ENCODE measurements at regions not wholly inside any gene's neighbourhood (a gene's known extent, or its start where the extent isn't known, plus 50 kb on each side); places are given as distances from the start of the nearest gene placed in this dataset.

- no peak for TF ChIP-seq CTCF (IDR thresholded peaks at IDR 0.05)
- TF ChIP-seq EZH2 (IDR thresholded peaks at IDR 0.05; ENCODE audit: borderline replicate concordance, insufficient read depth, low read depth, low read length, poor library complexity, severe bottlenecking) = no peak
These were observed 65.7 kb upstream of the CACHD1 start for GRCh38 chr1:64404202-64404601.
